ENCODE measurements at regions not wholly inside any gene's neighbourhood (a gene's known extent, or its start where the extent isn't known, plus 50 kb on each side); places are given as distances from the start of the nearest gene placed in this dataset.

- ATAC-seq (peak; percentile 68), DNase-seq (no peak)
- H3K4me3 ChIP-seq: peak overlapping the region; percentile 16
- intact Hi-C loops (cut with DNase I): no loop called here
- H3K9me3 ChIP-seq: no peaks in the 10 kb centered on the region
- peak overlapping the region; percentile 12 for H3K27ac ChIP-seq
- TF ChIP-seq, protein P1, sequence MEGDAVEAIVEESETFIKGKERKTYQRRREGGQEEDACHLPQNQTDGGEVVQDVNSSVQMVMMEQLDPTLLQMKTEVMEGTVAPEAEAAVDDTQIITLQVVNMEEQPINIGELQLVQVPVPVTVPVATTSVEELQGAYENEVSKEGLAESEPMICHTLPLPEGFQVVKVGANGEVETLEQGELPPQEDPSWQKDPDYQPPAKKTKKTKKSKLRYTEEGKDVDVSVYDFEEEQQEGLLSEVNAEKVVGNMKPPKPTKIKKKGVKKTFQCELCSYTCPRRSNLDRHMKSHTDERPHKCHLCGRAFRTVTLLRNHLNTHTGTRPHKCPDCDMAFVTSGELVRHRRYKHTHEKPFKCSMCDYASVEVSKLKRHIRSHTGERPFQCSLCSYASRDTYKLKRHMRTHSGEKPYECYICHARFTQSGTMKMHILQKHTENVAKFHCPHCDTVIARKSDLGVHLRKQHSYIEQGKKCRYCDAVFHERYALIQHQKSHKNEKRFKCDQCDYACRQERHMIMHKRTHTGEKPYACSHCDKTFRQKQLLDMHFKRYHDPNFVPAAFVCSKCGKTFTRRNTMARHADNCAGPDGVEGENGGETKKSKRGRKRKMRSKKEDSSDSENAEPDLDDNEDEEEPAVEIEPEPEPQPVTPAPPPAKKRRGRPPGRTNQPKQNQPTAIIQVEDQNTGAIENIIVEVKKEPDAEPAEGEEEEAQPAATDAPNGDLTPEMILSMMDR (IDR thresholded peaks at IDR 0.05): no peak
- H3K4me1 ChIP-seq: peaks cover 24% of the 10 kb centered on the region
- H3K36me3 ChIP-seq: no peaks in the 10 kb centered on the region
- H3K27me3 ChIP-seq: no peaks in the 10 kb centered on the region
Observed at GRCh38 chr13:24076109-24076508, 84.4 kb upstream of the SPATA13 start.

GRCh38 chr13:24076636-24077035 is 83.9 kb upstream of the SPATA13 start:
- Histone ChIP-seq H3K36me3 (no peaks in the 10 kb centered on the region), H3K27ac (no peak overlapping the region), H3K27me3 (no peaks in the 10 kb centered on the region), H3K4me1 (peaks cover 19% of the 10 kb centered on the region), H3K4me3 (no peak overlapping the region), H3K9me3 (no peaks in the 10 kb centered on the region)
- ATAC-seq: no peak
- no peak for DNase-seq
- TF ChIP-seq, protein P1 (IDR thresholded peaks at IDR 0.05): no peak
- intact Hi-C loops (cut with DNase I): no loop called here

DNA sequence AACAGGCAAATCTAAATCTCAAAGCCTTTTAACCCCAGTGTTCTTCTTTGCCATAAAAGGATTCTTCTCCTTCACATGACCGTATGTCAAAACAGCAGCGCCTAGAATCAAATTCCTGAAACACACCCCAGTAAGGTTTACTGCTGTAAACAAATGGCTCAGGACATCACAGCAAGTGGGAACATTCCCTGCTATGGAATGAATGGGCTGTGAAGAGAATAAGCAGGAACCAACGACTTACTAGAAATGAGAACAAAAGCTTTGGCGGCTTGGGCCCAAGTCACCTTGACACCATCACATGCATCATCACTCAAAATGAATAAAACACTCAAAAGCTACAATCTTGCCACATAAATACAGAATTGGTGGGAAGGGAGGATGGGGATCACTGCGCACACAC is 80.4 kb upstream of the SPATA13 start:
- TF ChIP-seq, protein P1 (IDR thresholded peaks at IDR 0.05): no peak
- no peak overlapping the region for H3K27ac ChIP-seq
- no peak for DNase-seq
- H3K27me3 ChIP-seq: no peaks in the 10 kb centered on the region
- intact Hi-C loops (cut with DNase I): no loop called here
- H3K9me3 ChIP-seq: no peaks in the 10 kb centered on the region
- peaks cover 11% of the 10 kb centered on the region for H3K4me1 ChIP-seq
- no peak for ATAC-seq
- no peaks in the 10 kb centered on the region for H3K36me3 ChIP-seq
- no peak overlapping the region for H3K4me3 ChIP-seq

DNA sequence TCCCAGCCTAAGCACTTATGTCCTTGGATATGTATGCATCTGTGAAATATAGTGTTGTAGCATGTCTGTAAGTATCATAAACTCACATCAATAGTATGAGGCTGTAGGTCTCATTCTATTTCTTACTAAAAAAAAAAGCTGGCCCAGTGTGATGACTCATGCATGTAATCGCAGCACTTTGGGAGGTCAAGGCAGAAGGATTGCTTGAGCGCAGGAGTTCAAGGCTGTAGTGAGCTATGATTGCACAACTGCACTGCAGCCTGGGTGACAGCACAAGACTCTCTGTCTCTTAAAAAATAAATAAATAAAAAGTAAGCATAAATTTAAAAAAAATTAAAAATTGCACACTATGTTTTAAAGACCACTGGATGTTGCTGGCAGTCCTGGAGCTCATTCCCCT is 79.1 kb upstream of the SPATA13 start:
- Histone ChIP-seq H3K27me3 (no peaks in the 10 kb centered on the region), H3K4me1 (peaks cover 4% of the 10 kb centered on the region), H3K9me3 (no peaks in the 10 kb centered on the region), H3K27ac (no peak overlapping the region), H3K36me3 (no peaks in the 10 kb centered on the region), H3K4me3 (no peak overlapping the region)
- no peak for DNase-seq
- ATAC-seq: no peak
- intact Hi-C loops (cut with DNase I): no loop called here
- TF ChIP-seq, protein P1 (IDR thresholded peaks at IDR 0.05): no peak

DNA sequence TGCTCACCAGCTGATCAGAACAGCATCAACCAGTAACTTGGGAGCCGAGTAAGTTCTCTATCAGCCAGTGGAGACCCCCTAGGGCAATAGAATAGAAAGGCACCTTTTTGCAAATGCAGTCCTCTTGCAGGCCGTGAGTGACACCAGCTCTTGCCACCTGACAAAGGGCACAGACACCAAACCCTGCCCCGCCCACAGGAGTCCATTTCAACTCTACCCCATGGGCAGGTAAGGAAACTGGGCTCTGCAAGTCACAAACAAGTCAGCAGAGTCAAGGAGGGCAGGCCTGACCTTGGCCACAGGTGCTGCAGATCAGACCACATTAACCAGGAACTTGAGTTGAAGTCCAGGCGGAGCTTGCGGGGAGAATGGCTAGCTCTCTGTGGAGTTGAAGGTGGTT is 77.4 kb upstream of the SPATA13 start:
- DNase-seq: no peak
- no peaks in the 10 kb centered on the region for H3K27me3 ChIP-seq

More for the DNA sequence above, 77.4 kb upstream of the SPATA13 start:
- no peak for ATAC-seq
- no peak overlapping the region for H3K27ac ChIP-seq
- TF ChIP-seq, protein P1 (IDR thresholded peaks at IDR 0.05): no peak
- H3K4me1 ChIP-seq: peaks cover 8% of the 10 kb centered on the region
- intact Hi-C loops (cut with DNase I): no loop called here
- H3K9me3 ChIP-seq: no peaks in the 10 kb centered on the region
- no peaks in the 10 kb centered on the region for H3K36me3 ChIP-seq
- no peak overlapping the region for H3K4me3 ChIP-seq

Measured in upper lobe of right lung (tissue), 1 donor.